ENCODE measurements at regions not wholly inside any gene's neighbourhood (a gene's known extent, or its start where the extent isn't known, plus 50 kb on each side); places are given as distances from the start of the nearest gene placed in this dataset.

- Histone ChIP-seq H3K9ac (ENCODE audit: low read depth, low read length) (no peak overlapping the region), H3K9me3 (ENCODE audit: insufficient read depth, low read depth, low read length) (no peaks in the 10 kb centered on the region), H3K36me3 (ENCODE audit: insufficient read depth, low read length) (no peaks in the 10 kb centered on the region), H3K4me3 (ENCODE audit: low read length) (no peak overlapping the region), H3K27ac (ENCODE audit: low read depth, low read length) (no peak overlapping the region), H3K27me3 (ENCODE audit: insufficient read depth, low read length) (no peaks in the 10 kb centered on the region), H3K4me1 (ENCODE audit: insufficient read depth, low read length) (no peaks in the 10 kb centered on the region)
- WGBS = 100% methylated on average over 1 of the region's 1 CpG
Observed at GRCh38 chr11:25667871-25668270, 664.1 kb upstream of the ANO3 start.

- Histone ChIP-seq H3K4me3 (ENCODE audit: low read length) (no peak overlapping the region), H3K27ac (ENCODE audit: low read depth, low read length) (no peak overlapping the region), H3K36me3 (ENCODE audit: insufficient read depth, low read length) (no peaks in the 10 kb centered on the region), H3K9ac (ENCODE audit: low read depth, low read length) (no peak overlapping the region), H3K9me3 (ENCODE audit: insufficient read depth, low read depth, low read length) (peaks cover 6% of the 10 kb centered on the region), H3K4me1 (ENCODE audit: insufficient read depth, low read length) (no peaks in the 10 kb centered on the region), H3K27me3 (ENCODE audit: insufficient read depth, low read length) (no peaks in the 10 kb centered on the region)
- 96% methylated on average over 8 of the region's 8 CpGs for WGBS
Observed at GRCh38 chr11:25691959-25692358, 640.0 kb upstream of the ANO3 start.

GRCh38 chr11:25702417-25702816 is 629.5 kb upstream of the ANO3 start:
- no peak overlapping the region for H3K9ac ChIP-seq (ENCODE audit: low read depth, low read length)
- WGBS = 97% methylated on average over 1 of the region's 1 CpG
- no peaks in the 10 kb centered on the region for H3K4me1 ChIP-seq (ENCODE audit: insufficient read depth, low read length)
- H3K27ac ChIP-seq (ENCODE audit: low read depth, low read length) = no peak overlapping the region
- H3K36me3 ChIP-seq (ENCODE audit: insufficient read depth, low read length) = no peaks in the 10 kb centered on the region
- no peaks in the 10 kb centered on the region for H3K27me3 ChIP-seq (ENCODE audit: insufficient read depth, low read length)
- no peaks in the 10 kb centered on the region for H3K9me3 ChIP-seq (ENCODE audit: insufficient read depth, low read depth, low read length)
- H3K4me3 ChIP-seq (ENCODE audit: low read length) = no peak overlapping the region

DNA sequence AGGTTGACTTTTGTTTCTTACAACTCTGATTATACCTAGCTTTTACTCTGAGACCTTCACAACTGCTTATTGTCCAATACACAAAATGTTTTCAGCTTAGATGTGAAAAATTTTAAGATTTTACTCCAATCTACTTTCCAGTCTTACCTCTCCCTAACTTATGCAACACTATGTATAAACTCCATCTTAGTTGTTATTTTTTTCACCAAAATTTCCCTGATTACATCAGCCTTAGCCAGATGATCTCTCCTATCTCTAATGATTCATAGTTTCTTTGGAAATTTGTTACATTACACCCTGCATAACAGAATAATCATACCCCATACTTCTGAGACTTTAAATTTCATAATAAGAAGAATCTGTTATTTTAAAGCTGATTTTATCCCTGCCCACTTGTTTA is 621.0 kb upstream of the ANO3 start:
- no peak overlapping the region for H3K4me3 ChIP-seq (ENCODE audit: low read length)
- no peaks in the 10 kb centered on the region for H3K36me3 ChIP-seq (ENCODE audit: insufficient read depth, low read length)
- H3K9me3 ChIP-seq (ENCODE audit: insufficient read depth, low read depth, low read length) = no peaks in the 10 kb centered on the region
- H3K27ac ChIP-seq (ENCODE audit: low read depth, low read length) = no peak overlapping the region
- no peaks in the 10 kb centered on the region for H3K4me1 ChIP-seq (ENCODE audit: insufficient read depth, low read length)
- no peaks in the 10 kb centered on the region for H3K27me3 ChIP-seq (ENCODE audit: insufficient read depth, low read length)
- no peak overlapping the region for H3K9ac ChIP-seq (ENCODE audit: low read depth, low read length)

GRCh38 chr11:25727944-25728343 is 604.0 kb upstream of the ANO3 start:
- H3K9me3 ChIP-seq (ENCODE audit: insufficient read depth, low read depth, low read length) = peaks cover 6% of the 10 kb centered on the region; the same call in 1 of the 2 replicates
- no CpG with 5 or more reads among the region's 2 CpGs for WGBS
- no peak overlapping the region for H3K27ac ChIP-seq (ENCODE audit: low read depth, low read length)
- no peaks in the 10 kb centered on the region for H3K4me1 ChIP-seq (ENCODE audit: insufficient read depth, low read length)
- no peak overlapping the region for H3K9ac ChIP-seq (ENCODE audit: low read depth, low read length)
- no peak overlapping the region for H3K4me3 ChIP-seq (ENCODE audit: low read length)
- H3K27me3 ChIP-seq (ENCODE audit: insufficient read depth, low read length) = no peaks in the 10 kb centered on the region
- no peaks in the 10 kb centered on the region for H3K36me3 ChIP-seq (ENCODE audit: insufficient read depth, low read length)

GRCh38 chr11:25730230-25730629 is 601.7 kb upstream of the ANO3 start:
- Histone ChIP-seq H3K36me3 (ENCODE audit: insufficient read depth, low read length) (no peaks in the 10 kb centered on the region), H3K4me3 (ENCODE audit: low read length) (no peak overlapping the region), H3K9me3 (ENCODE audit: insufficient read depth, low read depth, low read length) (0 out of 2 replicates have a peak, but pooled peaks cover under 1% of the 10 kb centered on the region), H3K9ac (ENCODE audit: low read depth, low read length) (no peak overlapping the region), H3K4me1 (ENCODE audit: insufficient read depth, low read length) (peaks cover 4% of the 10 kb centered on the region), H3K27ac (ENCODE audit: low read depth, low read length) (no peak overlapping the region), H3K27me3 (ENCODE audit: insufficient read depth, low read length) (no peaks in the 10 kb centered on the region)
- WGBS = no CpG with 5 or more reads among the region's 2 CpGs

DNA sequence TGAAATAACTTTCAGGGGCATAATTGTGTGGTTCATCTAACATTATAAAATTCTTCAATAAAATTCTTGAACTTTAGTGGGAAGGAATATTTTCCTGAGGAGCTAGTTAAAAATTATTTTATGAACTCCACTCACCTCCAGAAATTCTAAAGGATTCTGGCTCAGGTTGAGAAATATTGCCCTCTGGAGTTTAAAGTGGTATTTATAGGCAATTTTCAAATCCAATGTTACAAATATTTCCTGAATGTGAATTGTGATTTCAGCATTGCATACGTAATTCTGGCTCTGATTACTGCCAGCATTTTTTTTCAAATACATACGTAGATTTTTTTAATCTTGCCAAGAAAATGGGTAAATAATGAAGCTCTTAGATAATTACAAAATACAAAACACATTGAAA is 598.2 kb upstream of the ANO3 start:
- no CpG with 5 or more reads among the region's 2 CpGs for WGBS
- no peaks in the 10 kb centered on the region for H3K27me3 ChIP-seq (ENCODE audit: insufficient read depth, low read length)
- no peaks in the 10 kb centered on the region for H3K36me3 ChIP-seq (ENCODE audit: insufficient read depth, low read length)
- no peak overlapping the region for H3K27ac ChIP-seq (ENCODE audit: low read depth, low read length)
- no peak overlapping the region for H3K4me3 ChIP-seq (ENCODE audit: low read length)
- peaks cover 4% of the 10 kb centered on the region for H3K4me1 ChIP-seq (ENCODE audit: insufficient read depth, low read length)
- H3K9ac ChIP-seq (ENCODE audit: low read depth, low read length) = no peak overlapping the region
- no peaks in the 10 kb centered on the region for H3K9me3 ChIP-seq (ENCODE audit: insufficient read depth, low read depth, low read length)

GRCh38 chr11:25734591-25735211 is 597.2 kb upstream of the ANO3 start:
- Histone ChIP-seq H3K36me3 (ENCODE audit: insufficient read depth, low read length) (no peaks in the 10 kb centered on the region), H3K27ac (ENCODE audit: low read depth, low read length) (no peak overlapping the region), H3K4me3 (ENCODE audit: low read length) (no peak overlapping the region), H3K9me3 (ENCODE audit: insufficient read depth, low read depth, low read length) (no peaks in the 10 kb centered on the region), H3K27me3 (ENCODE audit: insufficient read depth, low read length) (no peaks in the 10 kb centered on the region), H3K9ac (ENCODE audit: low read depth, low read length) (no peak overlapping the region), H3K4me1 (ENCODE audit: insufficient read depth, low read length) (peaks cover 4% of the 10 kb centered on the region)
- WGBS = 92% methylated on average over 1 of the region's 2 CpGs

DNA sequence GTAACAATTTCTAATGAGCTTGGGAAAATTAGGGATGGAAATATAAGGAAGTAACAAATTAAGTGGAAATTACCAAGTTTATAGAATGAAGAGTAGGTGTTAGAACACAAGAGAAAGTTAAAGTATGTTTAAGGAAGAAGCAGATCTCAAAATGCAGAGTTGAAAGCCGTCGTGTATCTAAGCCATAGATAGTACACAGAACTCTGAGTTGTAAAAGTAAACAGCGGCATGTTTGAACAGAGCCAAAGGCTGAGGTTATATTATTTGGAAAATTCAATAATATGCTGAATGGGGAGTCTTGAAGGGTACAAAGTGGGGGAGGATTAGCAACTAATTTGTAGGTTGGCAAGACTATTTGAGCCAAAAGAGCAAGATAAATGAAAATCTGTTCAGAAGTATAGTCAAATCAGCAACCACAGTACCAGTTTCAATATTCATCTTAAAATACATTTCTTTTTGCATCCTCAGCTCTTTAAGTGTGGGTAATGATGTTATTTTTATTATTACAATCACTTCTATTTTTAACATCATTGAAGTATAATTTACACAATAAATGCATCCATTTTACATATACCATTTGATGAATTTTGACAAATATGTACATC is 594.8 kb upstream of the ANO3 start:
- no peak overlapping the region for H3K9ac ChIP-seq (ENCODE audit: low read depth, low read length)
- H3K9me3 ChIP-seq (ENCODE audit: insufficient read depth, low read depth, low read length) = no peaks in the 10 kb centered on the region
- no peak overlapping the region for H3K4me3 ChIP-seq (ENCODE audit: low read length)
- H3K36me3 ChIP-seq (ENCODE audit: insufficient read depth, low read length) = no peaks in the 10 kb centered on the region
- no peak overlapping the region for H3K27ac ChIP-seq (ENCODE audit: low read depth, low read length)
- 88% methylated on average over 3 of the region's 3 CpGs for WGBS
- H3K4me1 ChIP-seq (ENCODE audit: insufficient read depth, low read length) = peaks cover 4% of the 10 kb centered on the region
- H3K27me3 ChIP-seq (ENCODE audit: insufficient read depth, low read length) = no peaks in the 10 kb centered on the region

GRCh38 chr11:25741886-25742285 is 590.0 kb upstream of the ANO3 start:
- H3K4me3 ChIP-seq (ENCODE audit: low read length) = no peak overlapping the region
- H3K27ac ChIP-seq (ENCODE audit: low read depth, low read length) = no peak overlapping the region
- H3K9me3 ChIP-seq (ENCODE audit: insufficient read depth, low read depth, low read length) = no peaks in the 10 kb centered on the region
- H3K4me1 ChIP-seq (ENCODE audit: insufficient read depth, low read length) = no peaks in the 10 kb centered on the region
- no peaks in the 10 kb centered on the region for H3K27me3 ChIP-seq (ENCODE audit: insufficient read depth, low read length)
- H3K36me3 ChIP-seq (ENCODE audit: insufficient read depth, low read length) = no peaks in the 10 kb centered on the region
- no peak overlapping the region for H3K9ac ChIP-seq (ENCODE audit: low read depth, low read length)
- no CpG with 5 or more reads among the region's 1 CpG for WGBS

- no peak overlapping the region for H3K4me3 ChIP-seq (ENCODE audit: low read length)
- no peaks in the 10 kb centered on the region for H3K4me1 ChIP-seq (ENCODE audit: insufficient read depth, low read length)
- H3K27ac ChIP-seq (ENCODE audit: low read depth, low read length) = no peak overlapping the region
- no peaks in the 10 kb centered on the region for H3K27me3 ChIP-seq (ENCODE audit: insufficient read depth, low read length)
- H3K9me3 ChIP-seq (ENCODE audit: insufficient read depth, low read depth, low read length) = no peaks in the 10 kb centered on the region
- no peaks in the 10 kb centered on the region for H3K36me3 ChIP-seq (ENCODE audit: insufficient read depth, low read length)
- H3K9ac ChIP-seq (ENCODE audit: low read depth, low read length) = no peak overlapping the region
Observed at GRCh38 chr11:25742800-25743199, 589.1 kb upstream of the ANO3 start.

GRCh38 chr11:25755381-25755780 is 576.5 kb upstream of the ANO3 start:
- H3K4me3 ChIP-seq (ENCODE audit: low read length) = no peak overlapping the region
- H3K36me3 ChIP-seq (ENCODE audit: insufficient read depth, low read length) = no peaks in the 10 kb centered on the region
- H3K9ac ChIP-seq (ENCODE audit: low read depth, low read length) = no peak overlapping the region
- no peak overlapping the region for H3K27ac ChIP-seq (ENCODE audit: low read depth, low read length)
- WGBS = 50% methylated on average over 2 of the region's 2 CpGs
- H3K4me1 ChIP-seq (ENCODE audit: insufficient read depth, low read length) = no peaks in the 10 kb centered on the region
- H3K9me3 ChIP-seq (ENCODE audit: insufficient read depth, low read depth, low read length) = peaks cover 18% of the 10 kb centered on the region
- H3K27me3 ChIP-seq (ENCODE audit: insufficient read depth, low read length) = no peaks in the 10 kb centered on the region

Measured in HUES64 (cell line).